GM12878 (cell line): ENCODE measurements at regions not wholly inside any gene's neighbourhood (a gene's known extent, or its start where the extent isn't known, plus 50 kb on each side); places are given as distances from the start of the nearest gene placed in this dataset.

ENCODE experiments used
- BACH1 ChIP-seq: fragments of 450-650 bp; IDR thresholded peaks from 2 replicates; pipeline ENCODE4 v1.6.1; 2017; ENCODE audit warnings: mild to moderate bottlenecking, borderline replicate concordance
- CHD2 ChIP-seq: IDR thresholded peaks from 2 replicates; pipeline ENCODE4 v1.6.1; 2011; ENCODE audit warnings: low read depth, low read length, improper control_type of control experiment, borderline replicate concordance
- CUX1 ChIP-seq: IDR thresholded peaks from 2 replicates; pipeline ENCODE4 v1.6.1; 2012; ENCODE audit warnings: improper control_type of control experiment, low read depth, low read length; ENCODE audit not compliant: insufficient replicate concordance
- HSF1 ChIP-seq: fragments of 150-350 bp; IDR thresholded peaks from 2 replicates; pipeline ENCODE4 v1.6.1; 2014; ENCODE audit warnings: mild to moderate bottlenecking, low read depth, low read length
- IKZF1 ChIP-seq: fragments of 450-650 bp; conservative IDR thresholded peaks from 2 replicates; pipeline ENCODE4 v1.6.1; 2017; ENCODE audit warnings: antibody characterized with exemption, mild to moderate bottlenecking
- IKZF2 ChIP-seq, 2 experiments: fragments of 450-650 bp; IDR thresholded peaks; 2 replicates each; pipeline ENCODE4 v1.6.1; 2017; ENCODE audit warnings: mild to moderate bottlenecking in 2 of 2, moderate library complexity in 2 of 2
- LARP7 ChIP-seq: fragments of 450-650 bp; IDR thresholded peaks from 2 replicates; pipeline ENCODE4 v1.6.1; 2017; ENCODE audit warnings: mild to moderate bottlenecking
- MEF2B ChIP-seq: fragments of 450-650 bp; IDR thresholded peaks from 2 replicates; pipeline ENCODE4 v1.6.1; 2018; ENCODE audit warnings: mild to moderate bottlenecking, moderate library complexity; ENCODE audit not compliant: partially characterized antibody, poor library complexity, severe bottlenecking
- MYB ChIP-seq: fragments of 150-350 bp; IDR thresholded peaks from 2 replicates; pipeline ENCODE4 v1.6.1; 2014; ENCODE audit warnings: mild to moderate bottlenecking, low read depth, low read length, borderline replicate concordance
- NR2C1 ChIP-seq: fragments of 450-650 bp; IDR thresholded peaks from 2 replicates; pipeline ENCODE4 v1.6.1; 2017; ENCODE audit warnings: antibody characterized with exemption, mild to moderate bottlenecking, moderate library complexity
- PAX8 ChIP-seq: fragments of 450-650 bp; IDR thresholded peaks from 2 replicates; pipeline ENCODE4 v1.6.1; 2017; ENCODE audit warnings: mild to moderate bottlenecking, moderate library complexity
- POLR2AphosphoS2 ChIP-seq: IDR thresholded peaks from 2 replicates; pipeline ENCODE4 v1.6.1; 2011; ENCODE audit warnings: low read depth, mild to moderate bottlenecking, low read length, improper control_type of control experiment, moderate library complexity
- RAD51 ChIP-seq: fragments of 450-650 bp; IDR thresholded peaks from 2 replicates; pipeline ENCODE4 v1.6.1; 2016; ENCODE audit warnings: moderate library complexity, mild to moderate bottlenecking, inconsistent platforms
- SKIL ChIP-seq: fragments of 450-650 bp; IDR thresholded peaks from 2 replicates; pipeline ENCODE4 v1.6.1; 2017; ENCODE audit warnings: mild to moderate bottlenecking, low read depth, inconsistent platforms; ENCODE audit not compliant: poor library complexity, severe bottlenecking
- SP1 ChIP-seq: IDR thresholded peaks from one replicate; pipeline ENCODE4 v1.6.1; 2011; ENCODE audit warnings: low read depth, low read length
- TAF1 ChIP-seq: IDR thresholded peaks from 2 replicates; pipeline ENCODE4 v1.6.1; 2011; ENCODE audit warnings: mild to moderate bottlenecking, low read depth, low read length, borderline replicate concordance
- TBL1XR1 ChIP-seq: IDR thresholded peaks from 2 replicates; pipeline ENCODE4 v1.6.1; 2012; ENCODE audit warnings: low read depth, low read length, improper control_type of control experiment
- TCF12 ChIP-seq: IDR thresholded peaks from 2 replicates; pipeline ENCODE4 v1.6.1; 2011; ENCODE audit warnings: low read depth, mild to moderate bottlenecking, low read length
- ZBED1 ChIP-seq: IDR thresholded peaks from 2 replicates; pipeline ENCODE4 v1.6.1; 2016; ENCODE audit warnings: borderline replicate concordance
- ZNF622 ChIP-seq: fragments of 450-650 bp; IDR thresholded peaks from 2 replicates; pipeline ENCODE4 v1.6.1; 2017; ENCODE audit warnings: mild to moderate bottlenecking, inconsistent platforms

GRCh38 chr1:25022361-25023189 is 92.5 kb upstream of the RUNX3 start (continued):
- TF ChIP-seq CUX1 (peak; percentile 99), BACH1 (peak; percentile 81), PAX8 (no peak), TAF1 (0 out of 2 replicates have a peak, but pooled peaks have one; percentile 59), NR2C1 (peak; percentile 55; the same call in 1 of the 2 replicates), IKZF2 (IDR thresholded peaks at IDR 0.05) (peak; percentile 95 to 97), SP1 (peak; percentile 90), ZNF622 (no peak), LARP7 (peak; percentile 81), TBL1XR1 (peak; percentile 94), MYB (peak; percentile 63; the same call in 1 of the 2 replicates), ZBED1 (peak; percentile 95), SKIL (peak; percentile 91), TCF12 (peak; percentile 95), RAD51 (peak; percentile 90), CHD2 (peak; percentile 88), HSF1 (no peak), POLR2AphosphoS2 (peak; percentile 61), IKZF1 (peak; percentile 98), MEF2B (peak; percentile 100)
